ENCODE measurements at regions not wholly inside any gene's neighbourhood (a gene's known extent, or its start where the extent isn't known, plus 50 kb on each side); places are given as distances from the start of the nearest gene placed in this dataset.
"Not testable (repeated sequence)": the region's sequence is repeated elsewhere in the genome, so short reads cannot be mapped to it uniquely, and the experiment has no call there.

- no peak for DNase-seq (ENCODE audit: low spot score)
- POLR2A ChIA-PET (ENCODE audit: low non-redundant PET): no interaction called here
- CTCF ChIA-PET: no interaction called here
- intact Hi-C loops (cut with micrococcal nuclease; ENCODE audit: unreplicated experiment): no loop called here
- TF ChIP-seq, protein P1, sequence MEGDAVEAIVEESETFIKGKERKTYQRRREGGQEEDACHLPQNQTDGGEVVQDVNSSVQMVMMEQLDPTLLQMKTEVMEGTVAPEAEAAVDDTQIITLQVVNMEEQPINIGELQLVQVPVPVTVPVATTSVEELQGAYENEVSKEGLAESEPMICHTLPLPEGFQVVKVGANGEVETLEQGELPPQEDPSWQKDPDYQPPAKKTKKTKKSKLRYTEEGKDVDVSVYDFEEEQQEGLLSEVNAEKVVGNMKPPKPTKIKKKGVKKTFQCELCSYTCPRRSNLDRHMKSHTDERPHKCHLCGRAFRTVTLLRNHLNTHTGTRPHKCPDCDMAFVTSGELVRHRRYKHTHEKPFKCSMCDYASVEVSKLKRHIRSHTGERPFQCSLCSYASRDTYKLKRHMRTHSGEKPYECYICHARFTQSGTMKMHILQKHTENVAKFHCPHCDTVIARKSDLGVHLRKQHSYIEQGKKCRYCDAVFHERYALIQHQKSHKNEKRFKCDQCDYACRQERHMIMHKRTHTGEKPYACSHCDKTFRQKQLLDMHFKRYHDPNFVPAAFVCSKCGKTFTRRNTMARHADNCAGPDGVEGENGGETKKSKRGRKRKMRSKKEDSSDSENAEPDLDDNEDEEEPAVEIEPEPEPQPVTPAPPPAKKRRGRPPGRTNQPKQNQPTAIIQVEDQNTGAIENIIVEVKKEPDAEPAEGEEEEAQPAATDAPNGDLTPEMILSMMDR (conservative IDR thresholded peaks at IDR 0.05; ENCODE audit: low read depth, low read length): no peak
- no peak for TF ChIP-seq EZH2 (IDR thresholded peaks at IDR 0.05; ENCODE audit: borderline replicate concordance, low read depth, low read length, poor library complexity, severe bottlenecking)
- no TSS peak for BruUV-seq (replicated peaks)
- H3K27me3 ChIP-seq (replicated peaks; ENCODE audit: insufficient read depth, low read depth, low read length, poor library complexity): no peaks in the 10 kb centered on the region
- H3K4me1 ChIP-seq (ENCODE audit: insufficient read depth, low read length, poor library complexity, severe bottlenecking): no peaks in the 10 kb centered on the region
- no peak overlapping the region for H3K4me3 ChIP-seq (ENCODE audit: low read depth, low read length, poor library complexity, severe bottlenecking)
- no peak overlapping the region for H3K27ac ChIP-seq (ENCODE audit: low read depth, low read length, poor library complexity, severe bottlenecking)
- H3K9me3 ChIP-seq (ENCODE audit: low read depth, low read length, poor library complexity, severe bottlenecking): no peaks in the 10 kb centered on the region
- H3K36me3 ChIP-seq (ENCODE audit: insufficient read depth, low read length, poor library complexity, severe bottlenecking): no peaks in the 10 kb centered on the region
Measured at GRCh38 chr12:73225941-73226340, 953.8 kb downstream of the TRHDE start.

- no TSS peak for BruUV-seq (replicated peaks)
- ChIA-PET CTCF (no interaction called here), POLR2A (ENCODE audit: low non-redundant PET) (no interaction called here)
- Histone ChIP-seq H3K4me3 (ENCODE audit: low read depth, low read length, poor library complexity, severe bottlenecking) (no peak overlapping the region), H3K4me1 (ENCODE audit: insufficient read depth, low read length, poor library complexity, severe bottlenecking) (no peaks in the 10 kb centered on the region), H3K9me3 (ENCODE audit: low read depth, low read length, poor library complexity, severe bottlenecking) (no peaks in the 10 kb centered on the region), H3K27ac (ENCODE audit: low read depth, low read length, poor library complexity, severe bottlenecking) (no peak overlapping the region), H3K36me3 (ENCODE audit: insufficient read depth, low read length, poor library complexity, severe bottlenecking) (no peaks in the 10 kb centered on the region), H3K27me3 (replicated peaks; ENCODE audit: insufficient read depth, low read depth, low read length, poor library complexity) (no peaks in the 10 kb centered on the region)
- intact Hi-C loops (cut with micrococcal nuclease; ENCODE audit: unreplicated experiment): no loop called here
- TF ChIP-seq EZH2 (IDR thresholded peaks at IDR 0.05; ENCODE audit: borderline replicate concordance, low read depth, low read length, poor library complexity, severe bottlenecking): no peak
- TF ChIP-seq, protein P1 (conservative IDR thresholded peaks at IDR 0.05; ENCODE audit: low read depth, low read length): no peak
- no peak for DNase-seq (ENCODE audit: low spot score)
Measured at GRCh38 chr12:73226593-73226992, 954.4 kb downstream of the TRHDE start.

DNA sequence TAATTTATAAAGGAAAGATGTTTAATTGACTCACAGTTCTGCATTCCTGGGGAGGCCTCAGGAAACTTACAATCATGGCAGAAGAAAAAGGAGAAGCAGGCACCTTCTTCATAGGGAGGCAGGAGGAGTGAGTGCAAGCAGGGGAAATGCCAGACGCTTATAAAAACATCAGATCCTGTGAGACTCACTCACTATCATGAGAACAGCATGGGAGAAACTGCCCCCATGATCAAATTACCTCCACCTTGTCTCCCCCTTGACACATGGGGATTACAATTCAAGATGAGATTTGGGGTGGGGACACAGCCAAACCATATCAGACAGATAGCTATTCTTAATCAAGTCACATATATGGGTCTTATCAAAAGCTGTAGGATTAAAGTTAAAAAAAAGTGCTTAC is 956.7 kb downstream of the TRHDE start:
- DNase-seq (ENCODE audit: low spot score); H3K9me3 ChIP-seq (ENCODE audit: low read depth, low read length, poor library complexity, severe bottlenecking); CTCF ChIA-PET; H3K27me3 ChIP-seq (replicated peaks; ENCODE audit: insufficient read depth, low read depth, low read length, poor library complexity); intact Hi-C loops (cut with micrococcal nuclease; ENCODE audit: unreplicated experiment); BruUV-seq (replicated peaks); POLR2A ChIA-PET (ENCODE audit: low non-redundant PET); H3K27ac ChIP-seq (ENCODE audit: low read depth, low read length, poor library complexity, severe bottlenecking); H3K4me3 ChIP-seq (ENCODE audit: low read depth, low read length, poor library complexity, severe bottlenecking); H3K36me3 ChIP-seq (ENCODE audit: insufficient read depth, low read length, poor library complexity, severe bottlenecking); H3K4me1 ChIP-seq (ENCODE audit: insufficient read depth, low read length, poor library complexity, severe bottlenecking): not testable (repeated sequence)

- no peak for DNase-seq (ENCODE audit: low spot score)
- H3K4me1 ChIP-seq (ENCODE audit: insufficient read depth, low read length, poor library complexity, severe bottlenecking): no peaks in the 10 kb centered on the region
- H3K27me3 ChIP-seq (replicated peaks; ENCODE audit: insufficient read depth, low read depth, low read length, poor library complexity): no peaks in the 10 kb centered on the region
- no peak overlapping the region for H3K27ac ChIP-seq (ENCODE audit: low read depth, low read length, poor library complexity, severe bottlenecking)
- H3K9me3 ChIP-seq (ENCODE audit: low read depth, low read length, poor library complexity, severe bottlenecking): no peaks in the 10 kb centered on the region
- intact Hi-C loops (cut with micrococcal nuclease; ENCODE audit: unreplicated experiment): no loop called here
- no peaks in the 10 kb centered on the region for H3K36me3 ChIP-seq (ENCODE audit: insufficient read depth, low read length, poor library complexity, severe bottlenecking)
- H3K4me3 ChIP-seq (ENCODE audit: low read depth, low read length, poor library complexity, severe bottlenecking): no peak overlapping the region
- TF ChIP-seq, protein P1 (conservative IDR thresholded peaks at IDR 0.05; ENCODE audit: low read depth, low read length): no peak
- TF ChIP-seq EZH2 (IDR thresholded peaks at IDR 0.05; ENCODE audit: borderline replicate concordance, low read depth, low read length, poor library complexity, severe bottlenecking): no peak
- POLR2A ChIA-PET (ENCODE audit: low non-redundant PET): no interaction called here
- CTCF ChIA-PET: no interaction called here
- BruUV-seq (replicated peaks): no TSS peak
Measured at GRCh38 chr12:73235387-73235786, 963.2 kb downstream of the TRHDE start.

Data from A673 (cell line).